Naive B cell (primary cell): ENCODE measurements at regions not wholly inside any gene's neighbourhood (a gene's known extent, or its start where the extent isn't known, plus 50 kb on each side); places are given as distances from the start of the nearest gene placed in this dataset.

Source experiments
- ATAC-seq, 2 donors: fragments of 150-1000 bp; cut with Tn5 transposase; 2 replicates each; pipeline ENCODE4 v1.10.0; 2021; ENCODE audit warnings: low read depth in 2 of 2, mild to moderate bottlenecking in 2 of 2, moderate library complexity in 2 of 2
- DNase-seq: peaks from one replicate; pipeline ENCODE4 v3.0.0; 2022
- H3K27ac Mint-ChIP-seq, 6 donors: one replicate each; pipeline ENCODE4 v1.8.0; 2020 to 2022; ENCODE audit warnings: mild to moderate bottlenecking in 6 of 6, mixed read lengths in 6 of 6, moderate library complexity in 5 of 6, inconsistent platforms in 2 of 6
- H3K27me3 Mint-ChIP-seq, 3 donors: one replicate each; pipeline ENCODE4 v1.8.0; 2021 to 2022; ENCODE audit warnings: mixed read lengths in 3 of 3, mild to moderate bottlenecking in 1 of 3
- H3K36me3 Mint-ChIP-seq, 2 donors: one replicate each; pipeline ENCODE4 v1.8.0; 2020 to 2022; ENCODE audit warnings: mixed read lengths in 2 of 2, inconsistent platforms in 1 of 2, mild to moderate bottlenecking in 1 of 2
- H3K4me1 Mint-ChIP-seq, 3 donors: one replicate each; pipeline ENCODE4 v1.8.0; 2020 to 2022; ENCODE audit warnings: mixed read lengths in 3 of 3, inconsistent platforms in 1 of 3, mild to moderate bottlenecking in 1 of 3, moderate library complexity in 1 of 3
- H3K4me3 Mint-ChIP-seq, 8 donors: one replicate each; pipeline ENCODE4 v1.8.0; 2020 to 2022; ENCODE audit warnings: mild to moderate bottlenecking in 8 of 8, mixed read lengths in 8 of 8, moderate library complexity in 8 of 8, inconsistent platforms in 2 of 8
- H3K9me3 Mint-ChIP-seq, 7 donors: one replicate each; pipeline ENCODE4 v1.8.0; 2020 to 2022; ENCODE audit warnings: mixed read lengths in 7 of 7, mild to moderate bottlenecking in 5 of 7, inconsistent platforms in 2 of 7, moderate library complexity in 1 of 7

DNA sequence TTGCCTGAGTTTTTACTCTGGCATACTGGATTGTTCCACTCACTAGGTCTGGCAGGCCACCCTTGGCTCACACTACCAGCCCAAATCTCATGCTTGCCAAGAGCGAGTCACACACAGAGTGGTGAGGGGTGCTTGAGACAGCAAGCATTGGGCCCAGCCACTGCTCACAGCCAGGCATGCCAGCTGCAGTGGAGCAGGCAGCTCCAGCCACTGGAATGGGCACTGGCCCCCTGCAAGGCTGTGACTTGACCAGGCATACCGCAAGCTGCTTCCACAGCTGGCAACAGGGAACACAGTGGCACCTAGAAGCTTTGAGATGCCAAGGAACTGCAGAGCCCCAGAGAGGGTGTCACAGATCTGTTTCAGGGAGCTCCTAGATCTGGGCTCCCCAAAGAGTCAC, 488.5 kb downstream of the LRFN5 start:
- Mint-ChIP-seq H3K9me3 (peaks cover 0 to 8% (median 0%) of the 10 kb centered on the region in 7 donors), H3K27me3 (no peaks in the 10 kb centered on the region), H3K36me3 (no peaks in the 10 kb centered on the region), H3K4me3 (no peak overlapping the region), H3K27ac (no peak overlapping the region), H3K4me1 (no peaks in the 10 kb centered on the region)
- ATAC-seq (no peak), DNase-seq (no peak)

DNA sequence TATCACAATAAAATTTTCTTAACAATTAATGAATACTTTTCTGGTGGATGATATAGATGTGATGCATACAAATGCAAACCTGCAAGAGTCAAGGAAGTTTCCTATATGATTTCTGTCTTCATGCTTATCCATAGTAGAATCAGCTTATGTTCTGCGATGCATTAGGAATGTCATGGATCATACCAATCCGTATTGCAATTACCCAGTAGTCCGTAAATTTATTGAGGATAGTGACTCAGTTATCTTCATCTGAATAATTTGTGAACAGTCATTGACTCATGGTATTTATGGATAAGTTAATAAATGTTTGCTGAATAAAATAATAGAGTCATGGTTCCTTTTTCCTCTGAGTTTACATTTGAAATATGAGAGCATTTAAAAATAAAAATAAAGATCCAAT, 483.4 kb downstream of the LRFN5 start:
- no peaks in the 10 kb centered on the region for H3K4me1 Mint-ChIP-seq

DNA sequence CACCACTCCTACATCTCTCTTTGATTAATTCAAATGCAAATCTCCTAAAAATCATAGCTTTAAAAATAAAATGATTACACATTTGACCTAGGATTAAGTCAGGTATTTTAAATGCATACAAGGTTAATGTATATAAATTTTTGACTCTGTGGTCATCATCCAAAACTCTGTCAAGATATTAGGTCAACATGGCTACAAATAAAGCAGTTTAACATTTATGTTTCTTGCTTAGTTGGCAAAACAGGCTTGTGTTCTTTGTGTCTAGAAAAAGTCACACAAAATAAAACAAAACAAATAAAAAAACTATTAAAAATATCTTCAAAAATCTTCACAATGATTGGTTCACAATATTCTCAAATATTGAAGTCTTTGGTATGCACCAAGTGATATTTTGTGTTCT, 473.2 kb downstream of the LRFN5 start:
- no peak overlapping the region for H3K4me3 Mint-ChIP-seq
- H3K36me3 Mint-ChIP-seq = no peaks in the 10 kb centered on the region
- H3K4me1 Mint-ChIP-seq = no peaks in the 10 kb centered on the region
- ATAC-seq (no peak), DNase-seq (no peak)
- no peaks in the 10 kb centered on the region for H3K9me3 Mint-ChIP-seq
- H3K27ac Mint-ChIP-seq = no peak overlapping the region
- H3K27me3 Mint-ChIP-seq = no peaks in the 10 kb centered on the region

More for the DNA sequence above, 483.4 kb downstream of the LRFN5 start:
- DNase-seq (no peak), ATAC-seq (no peak)
- H3K27ac Mint-ChIP-seq = no peak overlapping the region
- H3K27me3 Mint-ChIP-seq = no peaks in the 10 kb centered on the region
- H3K36me3 Mint-ChIP-seq = no peaks in the 10 kb centered on the region
- H3K4me3 Mint-ChIP-seq = no peak overlapping the region
- H3K9me3 Mint-ChIP-seq = peaks cover 0 to 5% (median 0%) of the 10 kb centered on the region in 7 donors

DNA sequence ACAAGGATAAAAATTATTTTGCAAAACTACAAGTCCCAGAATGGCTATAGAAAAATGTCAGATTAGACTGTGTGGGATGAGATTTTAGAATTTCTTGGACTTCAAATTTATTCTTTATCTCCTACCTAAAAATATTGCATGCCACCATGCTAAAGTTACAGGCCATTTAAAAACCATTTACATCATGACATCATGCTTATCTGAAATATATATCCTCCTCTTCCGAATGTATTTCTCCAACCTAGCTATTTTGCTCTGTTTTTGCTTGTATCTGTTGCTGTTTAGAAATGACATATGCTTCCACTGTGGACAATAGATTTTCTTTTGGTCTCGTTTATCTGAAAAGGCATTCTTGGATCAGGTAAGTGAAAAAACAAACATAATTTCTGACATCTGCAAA, 471.7 kb downstream of the LRFN5 start:
- Mint-ChIP-seq H3K27ac (no peak overlapping the region), H3K9me3 (no peaks in the 10 kb centered on the region), H3K36me3 (no peaks in the 10 kb centered on the region), H3K4me3 (no peak overlapping the region), H3K27me3 (no peaks in the 10 kb centered on the region), H3K4me1 (no peaks in the 10 kb centered on the region)
- no peak for ATAC-seq
- DNase-seq = no peak

DNA sequence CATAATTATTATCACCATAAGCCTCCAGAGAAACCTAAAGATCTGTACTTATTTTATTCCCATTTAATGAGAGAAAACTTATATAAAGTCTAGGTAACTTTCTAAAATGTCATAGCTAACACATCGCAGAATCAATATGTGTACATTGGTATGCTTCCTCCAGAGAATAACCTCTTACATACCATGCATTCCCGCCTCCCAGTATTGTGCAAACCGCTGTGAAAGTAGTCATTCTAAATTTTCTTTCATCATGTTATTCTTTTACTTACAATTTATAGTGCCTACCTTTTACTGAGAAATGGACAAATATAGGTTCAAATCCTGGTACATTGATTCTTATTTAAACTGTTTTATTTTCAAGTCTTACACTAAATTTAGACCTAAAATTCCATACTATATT, 463.4 kb downstream of the LRFN5 start:
- Mint-ChIP-seq H3K27ac (no peak overlapping the region), H3K4me3 (no peak overlapping the region)
- ATAC-seq = no peak

DNA sequence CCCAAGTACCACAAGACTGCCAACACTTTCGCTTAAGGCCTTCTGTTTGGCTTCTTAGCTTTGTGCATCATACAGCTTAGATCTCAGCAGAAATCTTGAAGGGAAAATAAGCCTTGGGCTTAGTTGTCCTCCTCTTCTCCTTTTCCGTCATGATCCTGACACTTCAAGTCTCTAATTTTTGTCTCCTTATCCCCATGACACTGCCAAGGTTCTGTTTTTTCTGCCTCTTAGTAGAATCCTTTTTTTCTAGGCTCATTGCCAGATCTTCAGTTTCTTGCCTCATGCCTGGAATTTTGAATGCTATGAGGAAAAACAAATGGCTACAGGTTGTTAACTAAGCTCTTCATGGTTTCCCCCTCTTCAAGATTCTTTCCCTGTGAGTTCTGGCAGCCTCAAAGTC, 450.4 kb downstream of the LRFN5 start:
- Mint-ChIP-seq H3K4me1 (no peaks in the 10 kb centered on the region), H3K4me3 (no peak overlapping the region), H3K9me3 (peaks cover 0 to 4% (median 0%) of the 10 kb centered on the region in 7 donors), H3K36me3 (no peaks in the 10 kb centered on the region), H3K27ac (no peak overlapping the region), H3K27me3 (no peaks in the 10 kb centered on the region)
- ATAC-seq (no peak), DNase-seq (no peak)

More for the DNA sequence above, 463.4 kb downstream of the LRFN5 start:
- no peak for DNase-seq
- no peaks in the 10 kb centered on the region for H3K36me3 Mint-ChIP-seq
- no peaks in the 10 kb centered on the region for H3K4me1 Mint-ChIP-seq
- H3K27me3 Mint-ChIP-seq = no peaks in the 10 kb centered on the region
- H3K9me3 Mint-ChIP-seq = peaks cover 0 to 4% (median 0%) of the 10 kb centered on the region in 7 donors

DNA sequence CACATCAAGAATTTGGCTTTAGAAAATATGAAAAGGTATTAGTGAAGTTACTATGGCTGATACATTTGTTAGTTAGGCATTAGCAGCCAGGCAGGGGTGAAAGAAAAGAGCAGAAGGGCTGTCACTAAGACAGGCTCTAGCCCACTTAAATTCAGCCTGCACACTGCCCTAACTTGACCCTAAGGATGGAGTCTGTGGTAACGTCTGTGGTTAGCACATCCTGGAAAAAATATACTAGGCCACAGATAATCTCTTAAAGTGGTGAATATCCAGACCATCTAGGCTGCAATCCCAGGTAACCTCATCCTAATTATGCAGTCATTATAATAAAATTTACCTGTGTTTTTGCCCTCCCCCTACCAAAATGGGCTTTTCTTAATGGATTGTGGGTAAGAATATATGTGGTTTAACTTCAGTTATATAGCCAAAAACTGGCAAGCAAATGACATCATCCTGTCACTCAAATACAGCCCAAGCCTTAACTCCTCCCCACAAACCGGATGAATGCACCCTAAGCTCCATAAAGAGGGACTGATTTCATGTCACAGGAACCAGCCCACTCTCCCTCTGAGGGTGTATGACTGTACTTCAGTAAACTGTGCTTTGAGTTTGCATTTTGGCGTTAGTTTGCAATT, 440.9 kb downstream of the LRFN5 start:
- Mint-ChIP-seq H3K36me3 (no peaks in the 10 kb centered on the region), H3K27me3 (no peaks in the 10 kb centered on the region), H3K4me1 (no peaks in the 10 kb centered on the region), H3K27ac (no peak overlapping the region), H3K9me3 (peaks cover 0 to 3% (median 0%) of the 10 kb centered on the region in 7 donors), H3K4me3 (no peak overlapping the region)
- DNase-seq (no peak), ATAC-seq (no peak)

DNA sequence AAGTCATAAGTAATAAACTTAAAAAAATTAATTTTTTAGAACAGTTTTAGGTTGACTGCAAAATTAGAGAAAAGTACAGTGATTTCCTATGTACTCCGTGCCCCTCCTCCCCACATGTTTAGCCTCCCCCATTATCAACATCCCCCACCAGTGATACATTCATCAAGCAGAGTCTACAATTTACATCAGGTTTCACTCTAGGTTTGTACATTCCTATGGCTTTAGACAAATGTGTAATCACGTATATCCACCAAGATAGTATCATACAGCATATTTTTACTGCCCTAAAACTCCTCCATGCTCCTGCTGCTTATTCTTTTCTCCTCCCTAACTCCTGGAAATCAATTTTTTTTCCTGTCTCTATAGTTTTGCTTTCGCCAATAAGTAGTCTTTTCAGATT, 438.7 kb downstream of the LRFN5 start:
- Mint-ChIP-seq H3K36me3 (no peaks in the 10 kb centered on the region), H3K27me3 (no peaks in the 10 kb centered on the region), H3K4me1 (no peaks in the 10 kb centered on the region)

DNA sequence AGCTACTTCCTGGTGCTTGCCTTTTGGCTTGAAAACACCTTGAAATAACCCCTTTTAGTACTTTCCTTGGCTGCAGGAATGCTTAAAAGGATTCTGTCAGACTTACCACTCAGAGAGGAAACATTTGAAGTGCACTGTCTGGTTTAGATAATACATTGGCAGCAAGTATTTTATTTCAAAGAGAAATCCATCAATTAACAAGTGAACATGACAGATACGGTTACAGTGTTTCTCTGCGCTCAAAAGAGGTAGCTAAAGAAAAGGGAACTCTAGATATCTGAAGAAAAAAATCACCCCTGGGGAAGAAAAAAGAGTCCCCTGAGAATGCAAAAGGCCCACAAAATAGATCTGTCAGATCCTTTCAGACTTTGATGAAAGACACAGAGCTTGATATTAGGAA, 421.9 kb downstream of the LRFN5 start:
- ATAC-seq (peak; percentile 28 to 63), DNase-seq (no peak)
- peaks cover 0 to 7% (median 0%) of the 10 kb centered on the region in 7 donors for H3K9me3 Mint-ChIP-seq
- peaks cover 0 to 5% of the 10 kb centered on the region in 2 donors for H3K36me3 Mint-ChIP-seq
- no peak overlapping the region for H3K4me3 Mint-ChIP-seq
- H3K27me3 Mint-ChIP-seq = no peaks in the 10 kb centered on the region
- peaks cover 0 to 21% (median 5%) of the 10 kb centered on the region in 3 donors for H3K4me1 Mint-ChIP-seq
- H3K27ac Mint-ChIP-seq = peak overlapping the region in 1 of 6 donors; percentile 70

More for the DNA sequence above, 438.7 kb downstream of the LRFN5 start:
- H3K9me3 Mint-ChIP-seq = peaks cover 0 to 3% (median 0%) of the 10 kb centered on the region in 7 donors
- no peak overlapping the region for H3K27ac Mint-ChIP-seq
- H3K4me3 Mint-ChIP-seq = no peak overlapping the region
- no peak for ATAC-seq
- DNase-seq = no peak

DNA sequence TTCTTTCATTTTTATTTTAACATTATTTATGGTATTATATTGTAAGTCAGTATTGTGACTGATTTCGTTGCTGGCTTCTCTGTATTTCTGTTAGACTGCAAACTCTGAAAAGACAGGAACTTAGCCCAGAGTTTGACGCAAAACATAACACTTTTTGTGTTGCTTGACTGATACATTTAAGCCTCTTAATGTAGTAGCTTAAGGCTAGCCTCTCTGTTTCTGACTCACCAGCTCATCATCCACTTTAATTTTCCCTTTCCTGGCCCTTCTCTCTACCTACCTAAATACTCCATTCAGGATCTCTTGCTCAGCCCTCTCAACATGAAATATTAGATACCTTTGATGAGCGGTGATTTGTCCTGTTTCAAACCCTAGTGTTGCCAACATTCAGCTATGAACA, 420.6 kb downstream of the LRFN5 start:
- H3K27ac Mint-ChIP-seq = no peak overlapping the region
- DNase-seq (no peak), ATAC-seq (no peak)

DNA sequence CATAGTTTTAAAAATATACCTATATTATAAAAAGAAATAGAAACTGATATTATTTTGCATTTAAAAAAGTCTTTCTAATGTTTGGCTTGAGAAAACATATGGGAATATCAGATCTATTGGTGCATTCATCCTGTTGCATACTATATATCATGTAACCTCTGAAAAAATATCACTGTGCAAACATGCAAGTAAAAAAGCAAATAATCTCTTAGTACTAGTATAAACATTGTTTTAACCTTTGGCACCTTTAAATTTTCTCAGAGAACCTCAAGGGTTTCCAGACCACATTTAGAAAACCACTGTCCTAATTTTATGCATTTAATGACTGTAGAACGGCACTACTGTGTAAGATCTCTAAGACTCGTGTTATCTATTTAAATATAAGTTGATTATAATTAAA, 416.8 kb downstream of the LRFN5 start:
- H3K4me1 Mint-ChIP-seq = peaks cover 0 to 18% (median 0%) of the 10 kb centered on the region in 3 donors
- no peak overlapping the region for H3K27ac Mint-ChIP-seq
- H3K36me3 Mint-ChIP-seq = peaks cover 0 to 5% of the 10 kb centered on the region in 2 donors
- peaks cover 3 to 14% (median 6%) of the 10 kb centered on the region in 7 donors for H3K9me3 Mint-ChIP-seq
- no peaks in the 10 kb centered on the region for H3K27me3 Mint-ChIP-seq
- ATAC-seq = no peak
- DNase-seq = no peak
- H3K4me3 Mint-ChIP-seq = no peak overlapping the region

More for the DNA sequence above, 420.6 kb downstream of the LRFN5 start:
- peaks cover 0 to 5% of the 10 kb centered on the region in 2 donors for H3K36me3 Mint-ChIP-seq
- H3K4me1 Mint-ChIP-seq = peaks cover 0 to 21% (median 5%) of the 10 kb centered on the region in 3 donors
- H3K27me3 Mint-ChIP-seq = no peaks in the 10 kb centered on the region
- no peak overlapping the region for H3K4me3 Mint-ChIP-seq
- H3K9me3 Mint-ChIP-seq = peaks cover 0 to 7% (median 0%) of the 10 kb centered on the region in 7 donors

DNA sequence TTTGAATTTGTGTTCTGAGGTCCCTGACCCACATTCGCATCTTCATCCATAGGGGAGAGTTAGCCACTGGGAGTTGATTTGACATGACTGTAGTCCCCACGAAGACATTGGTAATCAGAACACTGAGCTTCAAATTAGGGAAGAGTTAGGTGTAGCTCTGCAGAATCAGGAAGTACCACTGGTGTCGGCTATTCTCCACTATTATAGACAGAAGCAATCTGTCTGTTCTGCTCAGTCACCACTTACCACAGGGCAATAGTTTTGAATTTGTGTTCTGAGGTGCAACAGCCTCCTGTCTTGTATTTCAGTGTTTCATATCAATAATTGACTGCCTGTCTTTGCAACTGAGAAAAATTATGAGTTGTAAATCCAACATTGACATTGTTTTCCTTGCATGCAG, 407.6 kb downstream of the LRFN5 start:
- H3K36me3 Mint-ChIP-seq = peaks cover 0 to 4% of the 10 kb centered on the region in 2 donors
- H3K4me1 Mint-ChIP-seq = peaks cover 0 to 18% (median 6%) of the 10 kb centered on the region in 3 donors
- H3K9me3 Mint-ChIP-seq = peaks cover 2 to 6% (median 4%) of the 10 kb centered on the region in 7 donors
- H3K27ac Mint-ChIP-seq = peak overlapping the region in 3 of 6 donors; percentile 12 to 94 (median 19)
- H3K27me3 Mint-ChIP-seq = no peaks in the 10 kb centered on the region
- ATAC-seq (peak in 1 of 2 donors; percentile 54), DNase-seq (no peak)
- peak overlapping the region in 3 of 8 donors; percentile 1 to 89 (median 42) for H3K4me3 Mint-ChIP-seq

DNA sequence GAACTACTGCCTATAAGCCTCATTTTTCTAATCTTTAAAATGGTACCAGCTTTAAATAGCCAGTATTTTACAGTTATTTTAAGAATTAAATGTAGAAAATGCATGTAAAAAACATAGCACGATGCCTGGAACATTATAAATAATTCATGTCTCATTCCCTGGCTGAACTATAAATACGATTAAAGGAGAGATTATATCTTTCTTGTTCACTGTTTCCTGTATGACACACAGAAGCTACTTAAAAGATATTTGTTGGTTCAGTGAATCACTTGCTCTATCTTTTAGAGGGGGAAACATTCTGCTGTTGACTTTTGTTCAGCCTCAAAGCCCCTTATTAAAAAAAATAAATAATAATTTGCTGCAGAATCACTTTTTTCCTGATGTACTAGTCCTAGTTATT, 406.9 kb downstream of the LRFN5 start:
- Mint-ChIP-seq H3K9me3 (peaks cover 0 to 6% (median 4%) of the 10 kb centered on the region in 7 donors), H3K4me1 (peaks cover 0 to 18% (median 6%) of the 10 kb centered on the region in 3 donors), H3K27me3 (no peaks in the 10 kb centered on the region), H3K36me3 (peaks cover 0 to 4% of the 10 kb centered on the region in 2 donors), H3K4me3 (no peak overlapping the region), H3K27ac (no peak overlapping the region)
- DNase-seq = no peak
- ATAC-seq = no peak

DNA sequence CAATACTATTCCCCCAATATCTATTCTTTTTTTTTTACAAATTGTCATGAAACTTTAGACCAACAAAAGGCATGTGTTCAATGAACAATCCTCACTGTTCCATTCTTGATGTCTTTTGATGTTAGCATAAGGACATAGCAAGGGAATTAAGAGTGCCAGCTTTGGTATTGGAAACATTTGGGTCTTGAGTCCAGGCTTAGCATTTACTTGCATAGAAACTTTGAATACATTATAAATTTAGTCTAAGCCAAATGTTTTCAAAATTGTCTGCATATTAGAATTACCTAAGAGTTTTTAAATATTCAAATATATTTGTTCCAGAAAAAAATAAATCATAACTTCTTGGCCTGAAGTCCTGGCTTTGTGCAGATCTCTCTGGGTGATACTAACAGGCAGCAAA, 406.5 kb downstream of the LRFN5 start:
- peaks cover 0 to 4% of the 10 kb centered on the region in 2 donors for H3K36me3 Mint-ChIP-seq
- peaks cover 0 to 18% (median 6%) of the 10 kb centered on the region in 3 donors for H3K4me1 Mint-ChIP-seq
- peaks cover 0 to 6% (median 4%) of the 10 kb centered on the region in 7 donors for H3K9me3 Mint-ChIP-seq
- DNase-seq = no peak
- ATAC-seq = no peak
- no peaks in the 10 kb centered on the region for H3K27me3 Mint-ChIP-seq
- no peak overlapping the region for H3K27ac Mint-ChIP-seq
- no peak overlapping the region for H3K4me3 Mint-ChIP-seq
